Stomach (tissue), 8 donors: ENCODE measurements at regions not wholly inside any gene's neighbourhood (a gene's known extent, or its start where the extent isn't known, plus 50 kb on each side); places are given as distances from the start of the nearest gene placed in this dataset.

Experiments used
- DNase-seq, 2 donors: peaks; one replicate each; pipeline versions ENCODE4 v3.0.0 to v3.0.0-alpha.2; 2013 to 2019
- H3K27ac ChIP-seq, 5 donors: fragments of 200-600 bp in 4 of 5; sonication (generic) in 4 of 5; one replicate each; pipeline ENCODE4 v1.5.1; 2013 to 2019; ENCODE audit warnings: mild to moderate bottlenecking in 1 of 5, moderate library complexity in 1 of 5
- H3K27me3 ChIP-seq, 3 donors: fragments of 200-600 bp; sonication (generic); one replicate each; pipeline ENCODE4 v1.5.1; 2017 to 2019; ENCODE audit warnings: mixed run types in 1 of 3
- H3K36me3 ChIP-seq, 4 donors: fragments of 200-600 bp; sonication (generic); 1 replicate in 3 of 4; 2 replicates in 1 of 4; pipeline ENCODE4 v1.5.1; 2016 to 2019
- H3K4me1 ChIP-seq, 4 donors: fragments of 200-600 bp; sonication (generic); one replicate each; pipeline ENCODE4 v1.5.1; 2016 to 2019
- H3K4me3 ChIP-seq, 4 donors: fragments of 200-600 bp; sonication (generic) in 3 of 4; one replicate each; pipeline ENCODE4 v1.5.1; 2016 to 2019; ENCODE audit warnings: mild to moderate bottlenecking in 1 of 4
- H3K9me3 ChIP-seq, 4 donors: fragments of 200-600 bp; sonication (generic); one replicate each; pipeline ENCODE4 v1.5.1; 2016 to 2019
- EP300 ChIP-seq: sonication (generic); formaldehyde crosslinking; IDR thresholded peaks from one replicate; pipeline ENCODE4 v1.6.1; 2017; ENCODE audit warnings: antibody characterized with exemption
- POLR2A ChIP-seq, 4 donors: fragments of 450-650 bp; IDR thresholded peaks; one replicate each; pipeline ENCODE4 v1.6.1; 2016; ENCODE audit warnings: antibody characterized with exemption in 4 of 4, control low read depth in 2 of 4, mild to moderate bottlenecking in 1 of 4, moderate library complexity in 1 of 4
- POLR2AphosphoS5 ChIP-seq, 3 donors: sonication (generic); formaldehyde crosslinking; IDR thresholded peaks; one replicate each; pipeline ENCODE4 v1.6.1; 2016; ENCODE audit warnings: antibody characterized with exemption in 3 of 3
- WGBS, 5 donors: extraction: QIAGEN DNeasy Blood & Tissue Kit in 3 of 5; methylation state at CpG; one replicate each; pipeline versions ENCODE4 v1.1.5 to v1.1.7; 2013 to 2018; 5-methylcytosine and 5-hydroxymethylcytosine counted together
- intact Hi-C: fragments of 100-400 bp; cut with DNase I; formaldehyde crosslinking; loops from one replicate; pipeline ENCODE4 v1.15.1; 2023; ENCODE audit warnings: low total_unique reads
- TF ChIP-seq, protein P1 (sequence below), 7 experiments: fragments of 450-650 bp in 4 of 7; fragments of 200-600 bp in 3 of 7; sonication (generic) in 3 of 7; IDR thresholded peaks; one replicate each; pipeline ENCODE4 v1.5.1; 2016 to 2019; ENCODE audit warnings: antibody characterized with exemption in 7 of 7, control low read depth in 2 of 7, mild to moderate bottlenecking in 1 of 7
- donor health status: healthy with polysubstance abuse.
- donor health status: Bipolar disorder and iron deficiency.
- donor health status: healthy.

GRCh38 chr18:75828379-75828778 is 400.9 kb upstream of the SMIM21 start:
- WGBS, 5 donors, result 49 to 66% (median 60%) methylated on average over 4 of the region's 4 CpGs
- no peak overlapping the region for H3K27ac ChIP-seq
- peaks cover 0 to 15% (median 2%) of the 10 kb centered on the region in 4 donors for H3K4me1 ChIP-seq
- H3K27me3 ChIP-seq, result no peaks in the 10 kb centered on the region
- peak in 1 of 2 donors; percentile 20 for DNase-seq
- intact Hi-C loops, result no loop called here
- TF ChIP-seq POLR2A (IDR thresholded peaks at IDR 0.05) (no peak), EP300 (no peak), POLR2AphosphoS5 (IDR thresholded peaks at IDR 0.05) (no peak)
- TF ChIP-seq, protein P1, sequence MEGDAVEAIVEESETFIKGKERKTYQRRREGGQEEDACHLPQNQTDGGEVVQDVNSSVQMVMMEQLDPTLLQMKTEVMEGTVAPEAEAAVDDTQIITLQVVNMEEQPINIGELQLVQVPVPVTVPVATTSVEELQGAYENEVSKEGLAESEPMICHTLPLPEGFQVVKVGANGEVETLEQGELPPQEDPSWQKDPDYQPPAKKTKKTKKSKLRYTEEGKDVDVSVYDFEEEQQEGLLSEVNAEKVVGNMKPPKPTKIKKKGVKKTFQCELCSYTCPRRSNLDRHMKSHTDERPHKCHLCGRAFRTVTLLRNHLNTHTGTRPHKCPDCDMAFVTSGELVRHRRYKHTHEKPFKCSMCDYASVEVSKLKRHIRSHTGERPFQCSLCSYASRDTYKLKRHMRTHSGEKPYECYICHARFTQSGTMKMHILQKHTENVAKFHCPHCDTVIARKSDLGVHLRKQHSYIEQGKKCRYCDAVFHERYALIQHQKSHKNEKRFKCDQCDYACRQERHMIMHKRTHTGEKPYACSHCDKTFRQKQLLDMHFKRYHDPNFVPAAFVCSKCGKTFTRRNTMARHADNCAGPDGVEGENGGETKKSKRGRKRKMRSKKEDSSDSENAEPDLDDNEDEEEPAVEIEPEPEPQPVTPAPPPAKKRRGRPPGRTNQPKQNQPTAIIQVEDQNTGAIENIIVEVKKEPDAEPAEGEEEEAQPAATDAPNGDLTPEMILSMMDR (IDR thresholded peaks at IDR 0.05), result no peak
- H3K9me3 ChIP-seq, result peaks cover 0 to 6% (median 0%) of the 10 kb centered on the region in 4 donors
- no peak overlapping the region for H3K4me3 ChIP-seq
- no peaks in the 10 kb centered on the region for H3K36me3 ChIP-seq

- TF ChIP-seq EP300 (no peak), POLR2AphosphoS5 (IDR thresholded peaks at IDR 0.05) (no peak), POLR2A (IDR thresholded peaks at IDR 0.05) (no peak)
- TF ChIP-seq, protein P1 (IDR thresholded peaks at IDR 0.05), result no peak
Observed at GRCh38 chr18:75827751-75828287, 400.3 kb upstream of the SMIM21 start.

GRCh38 chr18:75824661-75825060 is 397.2 kb upstream of the SMIM21 start:
- Histone ChIP-seq H3K4me1 (peaks cover 0 to 19% (median 4%) of the 10 kb centered on the region in 4 donors), H3K9me3 (no peaks in the 10 kb centered on the region), H3K27me3 (no peaks in the 10 kb centered on the region), H3K4me3 (no peak overlapping the region), H3K36me3 (no peaks in the 10 kb centered on the region), H3K27ac (no peak overlapping the region)
- DNase-seq, result no peak
- intact Hi-C loops, result no loop called here
- 82 to 90% (median 87%) methylated on average over 3 of the region's 3 CpGs for WGBS, 5 donors
- TF ChIP-seq EP300 (no peak), POLR2A (IDR thresholded peaks at IDR 0.05) (no peak), POLR2AphosphoS5 (IDR thresholded peaks at IDR 0.05) (no peak)
- TF ChIP-seq, protein P1 (IDR thresholded peaks at IDR 0.05), result no peak

More at GRCh38 chr18:75827751-75828287, 400.3 kb upstream of the SMIM21 start:
- H3K4me3 ChIP-seq, result no peak overlapping the region
- peak overlapping the region in 1 of 5 donors; percentile 15 for H3K27ac ChIP-seq
- H3K27me3 ChIP-seq, result no peaks in the 10 kb centered on the region
- H3K36me3 ChIP-seq, result no peaks in the 10 kb centered on the region
- H3K9me3 ChIP-seq, result peaks cover 0 to under 1% (median 0%) of the 10 kb centered on the region in 4 donors
- DNase-seq, result peak in 1 of 2 donors; percentile 29
- H3K4me1 ChIP-seq, result peaks cover 0 to 19% (median 4%) of the 10 kb centered on the region in 4 donors
- intact Hi-C loops, result no loop called here
- WGBS, 5 donors, result 44 to 63% (median 49%) methylated on average over 7 of the region's 7 CpGs

- no peaks in the 10 kb centered on the region for H3K27me3 ChIP-seq
- H3K9me3 ChIP-seq, result no peaks in the 10 kb centered on the region
- intact Hi-C loops, result no loop called here
- DNase-seq, result peak in 1 of 2 donors; percentile 15
- TF ChIP-seq, protein P1 (IDR thresholded peaks at IDR 0.05), result no peak
- no peak for TF ChIP-seq POLR2A (IDR thresholded peaks at IDR 0.05)
- no peak for TF ChIP-seq EP300
- TF ChIP-seq POLR2AphosphoS5 (IDR thresholded peaks at IDR 0.05), result no peak
- H3K4me1 ChIP-seq, result peaks cover 0 to 12% (median 4%) of the 10 kb centered on the region in 4 donors
- WGBS, 5 donors, result 9 to 22% (median 17%) methylated on average over 2 of the region's 2 CpGs
- no peak overlapping the region for H3K4me3 ChIP-seq
- no peaks in the 10 kb centered on the region for H3K36me3 ChIP-seq
- no peak overlapping the region for H3K27ac ChIP-seq
Observed at GRCh38 chr18:75823471-75823870, 396.0 kb upstream of the SMIM21 start.
